Thoracic aorta (tissue), 2 donors: ENCODE measurements at regions not wholly inside any gene's neighbourhood (a gene's known extent, or its start where the extent isn't known, plus 50 kb on each side); places are given as distances from the start of the nearest gene placed in this dataset.

Experiments
- ATAC-seq: fragments of 150-250 bp; one replicate; pipeline ENCODE4 v1.8.0; 2017; ENCODE audit warnings: low read depth; ENCODE audit not compliant: insufficient number of reproducible peaks, low FRiP score
- DNase-seq: peaks from one replicate; pipeline ENCODE4 v3.0.0-alpha.2; 2020; ENCODE audit warnings: low spot score
- H3K27ac ChIP-seq, 2 donors: fragments of 200-600 bp; sonication (generic); 1 replicate in 1 of 2; 2 replicates in 1 of 2; pipeline ENCODE4 v1.5.1; 2016; ENCODE audit warnings: mild to moderate bottlenecking in 2 of 2, moderate library complexity in 2 of 2
- H3K27me3 ChIP-seq: fragments of 200-600 bp; sonication (generic); replicated peaks from 2 replicates; pipeline ENCODE4 v1.6.0; 2016; ENCODE audit warnings: mild to moderate bottlenecking; ENCODE audit not compliant: insufficient read depth
- H3K36me3 ChIP-seq: fragments of 200-600 bp; sonication (generic); one replicate; pipeline ENCODE4 v1.5.1; 2016
- H3K4me1 ChIP-seq, 2 donors: fragments of 200-600 bp; sonication (generic); 1 replicate in 1 of 2; 2 replicates in 1 of 2; pipeline versions ENCODE4 v1.5.1 to v1.6.0; 2016; ENCODE audit warnings: low read depth in 2 of 2, mild to moderate bottlenecking in 1 of 2; ENCODE audit not compliant: control insufficient read depth in 1 of 2
- H3K4me3 ChIP-seq: fragments of 200-600 bp; sonication (generic); 2 replicates; pipeline ENCODE4 v1.5.1; 2016; ENCODE audit warnings: mild to moderate bottlenecking
- H3K9me3 ChIP-seq: fragments of 200-600 bp; sonication (generic); 2 replicates; pipeline ENCODE4 v1.5.1; 2016
- TF ChIP-seq, protein P1 (sequence below): fragments of 200-600 bp; sonication (generic); IDR thresholded peaks from one replicate; pipeline ENCODE4 v1.5.1; 2019; ENCODE audit warnings: antibody characterized with exemption

DNA sequence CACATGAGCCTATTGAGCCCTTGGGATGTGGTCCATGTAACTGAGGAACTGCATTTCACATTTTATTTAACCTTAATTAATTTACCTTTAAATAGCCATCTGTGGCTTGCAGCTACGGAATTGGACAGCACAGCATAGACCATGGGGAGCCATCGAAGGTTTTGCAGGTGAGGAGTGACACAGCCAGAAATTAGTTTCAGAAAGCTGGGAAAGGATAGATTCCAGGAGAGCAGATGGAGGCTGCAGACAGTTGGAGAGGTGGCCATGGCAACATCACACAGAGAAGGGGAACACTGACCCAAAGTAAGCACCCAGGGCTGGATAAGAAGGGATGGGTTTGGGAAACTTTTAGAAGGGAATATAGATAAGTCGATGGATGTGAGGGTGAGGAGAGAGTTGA, 100.1 kb upstream of the SLC6A11 start:
- Histone ChIP-seq H3K27me3 (no peaks in the 10 kb centered on the region), H3K4me3 (no peak overlapping the region), H3K4me1 (no peaks in the 10 kb centered on the region), H3K36me3 (no peaks in the 10 kb centered on the region), H3K9me3 (no peaks in the 10 kb centered on the region), H3K27ac (no peak overlapping the region)
- no peak for ATAC-seq
- TF ChIP-seq, protein P1, sequence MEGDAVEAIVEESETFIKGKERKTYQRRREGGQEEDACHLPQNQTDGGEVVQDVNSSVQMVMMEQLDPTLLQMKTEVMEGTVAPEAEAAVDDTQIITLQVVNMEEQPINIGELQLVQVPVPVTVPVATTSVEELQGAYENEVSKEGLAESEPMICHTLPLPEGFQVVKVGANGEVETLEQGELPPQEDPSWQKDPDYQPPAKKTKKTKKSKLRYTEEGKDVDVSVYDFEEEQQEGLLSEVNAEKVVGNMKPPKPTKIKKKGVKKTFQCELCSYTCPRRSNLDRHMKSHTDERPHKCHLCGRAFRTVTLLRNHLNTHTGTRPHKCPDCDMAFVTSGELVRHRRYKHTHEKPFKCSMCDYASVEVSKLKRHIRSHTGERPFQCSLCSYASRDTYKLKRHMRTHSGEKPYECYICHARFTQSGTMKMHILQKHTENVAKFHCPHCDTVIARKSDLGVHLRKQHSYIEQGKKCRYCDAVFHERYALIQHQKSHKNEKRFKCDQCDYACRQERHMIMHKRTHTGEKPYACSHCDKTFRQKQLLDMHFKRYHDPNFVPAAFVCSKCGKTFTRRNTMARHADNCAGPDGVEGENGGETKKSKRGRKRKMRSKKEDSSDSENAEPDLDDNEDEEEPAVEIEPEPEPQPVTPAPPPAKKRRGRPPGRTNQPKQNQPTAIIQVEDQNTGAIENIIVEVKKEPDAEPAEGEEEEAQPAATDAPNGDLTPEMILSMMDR: no peak
- no peak for DNase-seq

GRCh38 chr3:10716964-10717363, 99.1 kb upstream of the SLC6A11 start:
- H3K9me3 ChIP-seq: no peaks in the 10 kb centered on the region
- DNase-seq (no peak), ATAC-seq (no peak)
- H3K27me3 ChIP-seq: no peaks in the 10 kb centered on the region
- no peaks in the 10 kb centered on the region for H3K36me3 ChIP-seq
- TF ChIP-seq, protein P1: no peak
- no peaks in the 10 kb centered on the region for H3K4me1 ChIP-seq
- H3K27ac ChIP-seq: no peak overlapping the region
- no peak overlapping the region for H3K4me3 ChIP-seq

DNA sequence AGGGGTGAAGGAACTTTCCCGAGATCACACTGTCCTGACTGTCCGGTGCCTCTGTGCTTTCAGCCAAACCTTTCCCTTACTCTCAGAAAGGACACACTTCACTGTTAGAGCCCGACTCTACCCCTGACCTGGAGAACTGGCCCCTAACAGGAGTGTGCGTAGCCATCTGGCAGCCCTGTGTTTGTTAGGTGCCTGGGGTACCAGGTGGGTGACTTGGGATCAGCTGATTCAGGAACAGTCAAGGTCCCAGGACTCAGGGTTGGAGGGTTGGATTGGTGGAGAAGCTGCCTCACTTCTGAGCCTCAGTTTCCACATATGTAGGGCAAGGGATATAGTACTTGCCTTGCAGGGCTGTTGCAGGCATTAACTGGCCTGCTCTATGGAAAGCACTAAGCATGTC, 98.3 kb upstream of the SLC6A11 start:
- Histone ChIP-seq H3K27ac (no peak overlapping the region), H3K27me3 (no peaks in the 10 kb centered on the region), H3K36me3 (no peaks in the 10 kb centered on the region), H3K4me3 (no peak overlapping the region), H3K9me3 (no peaks in the 10 kb centered on the region), H3K4me1 (no peaks in the 10 kb centered on the region)
- no peak for ATAC-seq
- no peak for DNase-seq
- TF ChIP-seq, protein P1: no peak

GRCh38 chr3:10721101-10721500, 94.9 kb upstream of the SLC6A11 start:
- H3K9me3 ChIP-seq: no peaks in the 10 kb centered on the region
- H3K4me3 ChIP-seq: no peak overlapping the region
- DNase-seq (no peak), ATAC-seq (no peak)
- H3K27ac ChIP-seq: no peak overlapping the region
- TF ChIP-seq, protein P1: no peak
- no peaks in the 10 kb centered on the region for H3K36me3 ChIP-seq
- no peaks in the 10 kb centered on the region for H3K4me1 ChIP-seq
- H3K27me3 ChIP-seq: no peaks in the 10 kb centered on the region

DNA sequence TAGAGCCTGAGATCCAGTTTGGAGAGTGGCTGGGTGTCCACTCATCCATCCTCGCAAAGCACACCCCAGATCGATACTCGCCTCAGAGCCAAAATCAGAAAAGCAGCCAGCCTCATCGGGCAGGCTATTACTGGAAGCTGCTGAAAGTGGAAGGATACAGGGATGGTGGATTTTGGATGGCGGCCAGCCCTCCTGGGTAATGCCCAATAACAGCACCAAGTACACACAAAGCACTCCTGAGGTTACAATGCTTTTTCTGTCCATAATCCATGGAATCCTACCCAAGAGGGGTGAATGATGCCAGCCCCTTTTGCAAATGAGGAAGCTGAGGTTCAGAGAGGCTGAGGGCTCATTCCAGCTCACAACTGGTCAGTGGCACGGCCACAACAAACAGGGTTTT, 93.1 kb upstream of the SLC6A11 start:
- no peak overlapping the region for H3K4me3 ChIP-seq
- TF ChIP-seq, protein P1: no peak
- H3K27ac ChIP-seq: no peak overlapping the region
- no peaks in the 10 kb centered on the region for H3K36me3 ChIP-seq
- no peaks in the 10 kb centered on the region for H3K4me1 ChIP-seq
- H3K27me3 ChIP-seq: no peaks in the 10 kb centered on the region
- no peak for DNase-seq
- ATAC-seq: no peak
- H3K9me3 ChIP-seq: no peaks in the 10 kb centered on the region
